HG02981 (cell line): ENCODE measurements at regions not wholly inside any gene's neighbourhood (a gene's known extent, or its start where the extent isn't known, plus 50 kb on each side); places are given as distances from the start of the nearest gene placed in this dataset.
A peak's percentile ranks its signal among the peaks of the same experiment; 100 is the strongest.

Experiments
- ATAC-seq: cut with Tn5 transposase; IDR thresholded peaks from one replicate; pipeline ENCODE4 v1.9.1; 2021; ENCODE audit warnings: mild to moderate bottlenecking, moderate library complexity; ENCODE audit not compliant: unreplicated experiment

DNA sequence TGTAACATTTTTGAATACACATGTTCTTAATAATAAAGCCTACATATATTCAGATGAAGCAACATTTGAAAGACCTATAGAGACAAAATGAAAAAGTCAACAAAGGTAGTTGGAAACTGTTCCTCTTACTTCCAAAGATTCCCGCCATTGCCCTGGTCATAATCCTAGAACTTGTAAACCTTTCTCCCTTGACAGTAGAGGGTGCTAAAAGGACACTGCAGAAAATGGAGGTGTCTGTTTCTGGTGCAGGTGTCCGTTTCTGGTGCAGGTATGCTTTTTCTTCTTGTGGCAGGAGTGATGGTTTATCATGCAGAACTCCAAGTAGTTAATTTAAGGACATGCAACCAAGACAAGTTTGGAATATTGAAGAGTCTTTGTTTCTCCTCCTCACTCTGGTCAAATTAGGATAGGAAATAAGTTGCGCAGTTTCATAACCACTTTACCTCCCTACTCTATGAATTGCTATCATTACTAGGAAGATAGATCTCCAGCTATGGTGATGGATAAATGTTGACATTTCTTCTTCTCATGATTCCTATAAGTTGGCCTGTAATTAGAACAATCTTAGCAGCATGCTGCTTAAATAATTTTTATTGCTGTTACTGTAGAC is 56.0 kb upstream of the FAM174A start:
- ATAC-seq: peak; percentile 51

DNA sequence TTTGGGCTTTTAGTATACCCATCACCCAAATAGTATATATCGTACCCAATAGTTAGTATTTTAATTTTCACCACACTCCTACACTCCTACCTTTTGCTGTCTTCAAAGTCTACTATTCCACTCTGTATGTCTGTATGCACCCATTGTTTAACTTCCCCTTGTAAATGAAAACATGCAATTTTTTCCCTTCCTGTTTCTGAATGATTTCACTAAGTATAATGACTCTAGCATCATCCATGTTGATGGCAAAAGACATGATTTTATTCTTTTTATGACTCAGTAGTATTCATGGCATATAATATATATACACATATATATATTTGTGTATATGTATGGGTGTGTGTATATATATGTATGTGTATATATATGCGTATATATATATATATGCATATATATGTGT is 63.1 kb upstream of the FAM174A start:
- ATAC-seq: no peak

- peak; percentile 99 for ATAC-seq
Measured at GRCh38 chr5:100469767-100470166, 65.4 kb upstream of the FAM174A start.

GRCh38 chr5:100464418-100464817 is 70.8 kb upstream of the FAM174A start:
- no peak for ATAC-seq

DNA sequence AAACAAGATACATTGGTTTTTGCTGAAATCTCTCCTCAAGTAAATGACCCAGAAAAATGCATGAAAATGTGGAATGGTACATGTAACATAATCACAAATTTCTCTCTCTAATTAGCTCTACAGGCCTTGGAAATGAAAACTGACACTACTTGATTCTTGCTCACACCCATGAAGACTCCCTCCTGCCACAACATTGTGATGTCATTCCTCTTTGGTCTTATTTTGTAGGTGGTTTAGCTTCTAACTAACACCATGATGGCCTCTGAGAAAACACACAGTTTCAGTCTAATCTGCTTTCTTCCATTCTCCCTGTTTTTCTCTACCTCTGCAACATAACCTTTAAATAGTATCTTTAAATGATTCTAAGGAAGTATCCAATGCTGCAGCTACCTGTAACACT is 78.6 kb upstream of the FAM174A start:
- no peak for ATAC-seq

GRCh38 chr5:100452126-100452525 is 83.0 kb upstream of the FAM174A start:
- no peak for ATAC-seq

GRCh38 chr5:100448111-100448528 is 87.1 kb upstream of the FAM174A start:
- ATAC-seq: no peak

DNA sequence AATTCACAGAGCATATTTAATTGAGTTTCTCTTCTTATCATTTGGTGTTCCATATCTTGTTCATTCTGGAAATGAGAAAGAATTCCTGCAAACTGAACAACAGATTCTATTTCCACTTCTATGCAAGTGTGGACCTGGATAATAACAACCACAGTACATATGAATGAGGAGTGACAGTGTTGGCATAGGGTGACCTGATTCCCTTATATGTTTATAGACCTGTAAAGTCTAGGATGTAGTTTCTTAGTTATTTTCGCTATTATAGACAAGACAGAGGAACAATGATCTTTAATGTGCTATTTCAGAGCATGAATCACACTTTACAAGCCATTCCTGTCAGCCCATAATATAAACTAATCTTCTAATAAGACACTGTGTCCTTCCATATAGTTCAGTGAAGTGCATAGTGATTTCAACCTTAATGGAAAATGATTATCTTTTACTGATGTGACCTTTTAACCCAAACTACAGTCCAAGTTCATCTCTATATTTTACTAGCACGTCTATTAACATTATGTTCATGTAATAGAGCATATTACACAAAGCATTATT is 88.2 kb upstream of the FAM174A start:
- ATAC-seq: no peak

DNA sequence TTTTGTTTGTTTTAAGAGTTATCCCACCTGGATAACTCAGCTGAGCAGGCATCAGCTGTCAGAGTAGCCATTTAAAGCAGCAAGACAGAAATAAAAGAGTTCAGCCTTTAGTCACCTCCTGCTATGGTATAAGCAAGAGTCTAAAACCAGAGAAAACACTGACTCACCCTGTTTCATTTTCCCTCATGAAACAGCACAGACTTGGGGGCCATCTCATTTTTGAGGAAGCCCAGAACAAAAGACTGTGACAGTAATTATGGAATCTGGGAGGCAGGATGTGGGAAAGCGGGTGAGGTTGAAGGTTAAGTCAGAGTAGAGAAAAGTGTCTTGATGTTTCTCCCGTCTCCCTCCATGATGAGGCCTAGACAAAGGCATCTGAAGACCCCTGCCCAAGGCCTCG is 90.2 kb upstream of the FAM174A start:
- no peak for ATAC-seq

- ATAC-seq: no peak
Measured at GRCh38 chr5:100434815-100435214, 100.4 kb upstream of the FAM174A start.

GRCh38 chr5:100432741-100433140 is 102.4 kb upstream of the FAM174A start:
- ATAC-seq: no peak

DNA sequence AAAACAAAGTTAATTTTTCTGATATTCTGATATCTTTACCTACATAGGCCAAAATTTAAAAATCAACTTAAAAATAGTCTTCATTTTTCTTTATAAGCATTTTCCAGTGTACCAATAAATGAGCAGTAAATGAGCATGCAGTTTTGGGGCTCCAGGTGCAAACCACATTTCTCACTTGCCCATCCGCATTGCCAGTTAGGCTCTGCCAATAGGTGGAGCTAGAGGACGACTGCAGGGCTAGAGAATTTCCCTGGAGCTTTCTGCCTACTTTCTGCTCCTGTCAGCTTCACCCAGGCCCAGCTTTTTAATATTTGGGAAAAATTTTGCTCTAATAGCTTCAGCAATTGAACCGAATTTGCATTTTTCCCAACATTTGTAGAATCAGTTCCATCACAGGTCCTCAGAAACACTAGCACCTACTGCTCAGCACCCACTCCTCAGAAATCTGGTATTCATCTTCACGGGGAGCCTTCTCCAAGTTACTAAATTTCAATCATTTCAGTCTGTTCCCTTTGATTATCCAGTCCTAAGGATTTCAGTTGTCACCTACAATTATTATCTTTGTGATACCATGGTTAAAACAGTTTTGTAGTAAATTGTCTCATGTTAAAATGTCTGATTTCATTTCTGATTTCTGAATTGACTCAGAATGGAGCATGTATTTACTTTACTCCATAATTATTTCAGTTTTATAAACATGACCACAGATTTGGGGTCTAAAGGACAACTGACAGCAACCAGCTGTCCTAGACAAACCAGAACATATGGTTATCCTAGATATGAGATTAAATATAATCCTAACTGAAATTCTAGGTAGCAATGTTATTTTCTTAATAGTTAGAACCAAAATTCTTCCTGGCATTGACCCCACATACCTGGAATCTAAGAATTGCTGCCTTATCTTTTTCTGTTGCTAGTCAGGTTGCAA is 104.6 kb upstream of the FAM174A start:
- peak; percentile 79 for ATAC-seq

DNA sequence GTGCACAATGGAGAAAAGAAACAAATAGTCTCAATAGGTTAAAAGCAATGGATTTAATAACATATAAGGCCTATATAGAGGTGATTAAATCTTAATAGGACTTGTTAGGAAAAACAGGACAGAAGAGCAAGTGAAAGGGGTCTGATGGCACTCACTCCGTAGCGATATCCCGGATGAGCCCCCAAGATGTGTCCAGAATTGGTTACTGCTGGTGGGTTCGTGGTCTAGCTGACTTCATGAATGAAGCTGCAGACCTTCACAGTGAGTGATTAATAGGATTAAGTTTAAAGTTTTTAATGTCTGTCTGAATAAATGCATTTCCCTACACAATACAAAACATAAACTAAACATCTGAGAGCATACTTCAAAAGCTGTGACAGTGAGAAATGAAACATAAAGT is 110.4 kb upstream of the FAM174A start:
- ATAC-seq: no peak

GRCh38 chr5:100424017-100424416 is 111.2 kb upstream of the FAM174A start:
- ATAC-seq: no peak

- no peak for ATAC-seq
Measured at GRCh38 chr5:100423330-100423729, 111.8 kb upstream of the FAM174A start.

- no peak for ATAC-seq
Measured at GRCh38 chr5:100421360-100421759, 113.8 kb upstream of the FAM174A start.

DNA sequence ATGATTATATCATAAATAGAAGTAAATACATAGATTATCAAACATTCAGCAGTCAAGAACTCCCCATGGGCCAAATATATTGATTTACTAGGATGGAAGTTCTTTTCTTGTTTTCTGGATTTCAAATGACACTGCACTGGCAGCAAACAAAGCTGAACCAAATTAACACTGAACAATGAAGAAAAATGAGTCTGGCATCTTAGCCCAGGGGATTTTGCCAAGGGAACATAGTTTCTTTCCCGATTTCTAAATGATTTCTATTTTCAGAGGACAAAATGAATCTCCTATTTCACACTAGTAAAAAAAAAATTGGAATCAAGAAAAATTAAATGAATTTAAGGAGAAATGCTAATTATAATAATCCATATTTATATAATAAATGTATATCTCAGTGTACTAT is 116.9 kb upstream of the FAM174A start:
- ATAC-seq: no peak

DNA sequence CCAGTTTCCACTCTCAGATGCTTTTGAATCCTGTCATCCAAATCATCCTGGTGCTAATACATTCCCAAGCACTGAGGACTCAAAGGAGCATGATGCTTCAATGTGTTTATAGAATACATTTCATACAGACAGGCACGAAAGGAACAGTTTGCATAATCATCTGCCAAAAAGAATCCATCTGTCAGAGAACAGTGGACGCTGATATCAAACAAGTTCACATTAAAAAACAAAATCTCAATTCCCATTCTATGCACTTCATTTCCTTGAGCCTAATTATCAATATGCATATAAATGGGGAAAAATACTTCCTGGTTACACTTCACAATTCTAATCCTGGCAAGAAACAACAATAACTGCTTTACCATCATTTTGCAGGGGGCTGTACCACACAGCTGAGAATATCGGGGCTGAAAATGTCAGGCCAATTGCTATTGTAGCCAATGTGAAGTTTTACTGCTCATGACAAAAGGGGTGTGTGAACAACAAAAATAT is 125.5 kb upstream of the FAM174A start:
- no peak for ATAC-seq

DNA sequence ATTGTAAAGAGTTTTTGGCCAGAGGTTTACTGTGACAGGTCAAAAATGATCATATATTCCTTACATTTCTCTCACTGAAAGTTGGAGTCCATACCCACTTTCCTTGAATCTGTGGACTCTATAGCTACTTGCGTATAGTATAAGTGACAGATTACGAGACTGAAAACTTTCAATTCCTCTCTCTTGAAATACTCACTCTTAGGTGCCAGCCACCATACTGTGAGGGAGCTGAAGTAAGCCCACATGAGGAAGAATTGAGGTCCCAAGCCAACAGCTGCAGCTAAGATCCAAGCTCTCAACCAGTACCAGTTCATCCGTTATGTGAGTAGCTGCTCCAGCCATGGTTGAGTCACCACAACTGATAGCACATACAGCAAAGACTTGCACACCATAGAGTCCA is 128.1 kb upstream of the FAM174A start:
- no peak for ATAC-seq

GRCh38 chr5:100406640-100407039 is 128.5 kb upstream of the FAM174A start:
- no peak for ATAC-seq

- no peak for ATAC-seq
Measured at GRCh38 chr5:100402071-100402470, 133.1 kb upstream of the FAM174A start.

DNA sequence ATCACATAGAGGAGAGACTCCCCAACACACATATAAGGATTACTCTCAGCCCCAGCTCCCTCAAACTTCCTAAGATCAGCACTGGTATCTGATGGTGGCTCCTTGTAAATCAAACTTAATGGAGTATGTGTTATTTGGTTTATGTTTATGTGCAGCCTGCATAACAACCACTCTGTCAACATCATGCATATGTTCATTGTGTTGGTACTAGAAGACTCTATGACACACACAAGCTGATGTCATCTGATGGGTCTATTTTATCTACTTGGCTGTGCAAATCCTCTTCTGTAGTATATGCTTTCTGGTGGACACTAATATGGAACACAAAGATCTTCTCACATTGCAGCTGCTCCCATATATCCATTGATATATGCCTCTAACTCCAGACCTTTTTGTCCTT is 134.0 kb upstream of the FAM174A start:
- no peak for ATAC-seq
